Right ventricle myocardium inferior (tissue), 1 donor: ENCODE measurements at regions not wholly inside any gene's neighbourhood (a gene's known extent, or its start where the extent isn't known, plus 50 kb on each side); places are given as distances from the start of the nearest gene placed in this dataset.
A peak's percentile ranks its signal among the peaks of the same experiment; 100 is the strongest.
"Not testable (repeated sequence)": the region's sequence is repeated elsewhere in the genome, so short reads cannot be mapped to it uniquely, and the experiment has no call there.

Experiments
- ATAC-seq: fragments of 200-7000 bp; cut with Tn5 transposase; one replicate; pipeline ENCODE4 v1.9.1; 2020; ENCODE audit warnings: mild to moderate bottlenecking, moderate library complexity
- DNase-seq: peaks from one replicate; pipeline ENCODE4 v3.0.0; 2021; ENCODE audit errors: missing footprints
- intact Hi-C: fragments of 100-400 bp; cut with DNase I; formaldehyde crosslinking; loops from one replicate; pipeline ENCODE4 v1.11.0; 2022
- donor health status: DM: no; HTN: yes; CAD: no; lungs with severe emphysema.

DNA sequence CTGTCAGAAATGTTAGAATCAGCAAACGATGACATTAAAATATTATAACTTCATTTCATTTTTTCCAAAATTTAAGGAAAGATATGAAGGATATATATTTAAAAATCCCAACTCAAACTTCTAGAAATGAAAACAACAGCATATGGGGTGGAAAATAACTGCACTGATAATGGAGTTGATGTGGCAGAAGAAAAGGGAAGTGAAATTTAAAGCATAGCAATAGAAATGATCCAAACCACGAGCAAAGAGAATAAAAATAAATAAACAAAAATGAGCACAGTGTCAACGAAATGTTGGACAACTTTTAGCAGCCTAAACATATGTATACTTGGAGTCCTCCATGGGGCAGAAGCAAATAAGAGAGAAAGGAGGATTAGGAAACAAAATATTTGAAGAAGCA, 280.2 kb downstream of the KCNJ3 start:
- intact Hi-C loops = no loop called here
- no peak for DNase-seq
- ATAC-seq = no peak

DNA sequence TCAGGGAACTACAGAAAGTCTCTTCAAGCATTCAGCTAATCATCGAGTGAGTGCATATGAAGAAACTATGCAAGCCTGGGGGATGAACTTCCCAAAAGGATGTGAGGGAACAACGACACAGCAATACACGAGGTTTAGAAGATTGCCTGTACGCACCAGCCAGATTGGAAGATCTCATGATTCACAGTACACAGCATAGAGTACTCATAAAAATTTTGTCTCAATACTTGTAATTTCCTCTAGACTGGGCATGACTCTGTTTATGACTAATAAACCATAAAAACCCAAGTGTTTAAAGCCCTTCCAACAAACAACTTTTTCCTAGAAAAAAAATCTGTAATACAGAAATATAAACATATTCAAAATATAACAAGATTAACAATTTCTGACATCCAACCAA, 279.7 kb downstream of the KCNJ3 start:
- DNase-seq = no peak
- intact Hi-C loops = no loop called here
- no peak for ATAC-seq

- ATAC-seq (no peak), DNase-seq (no peak)
- intact Hi-C loops = no loop called here
Measured at GRCh38 chr2:154974041-154974440, 275.5 kb downstream of the KCNJ3 start.

DNA sequence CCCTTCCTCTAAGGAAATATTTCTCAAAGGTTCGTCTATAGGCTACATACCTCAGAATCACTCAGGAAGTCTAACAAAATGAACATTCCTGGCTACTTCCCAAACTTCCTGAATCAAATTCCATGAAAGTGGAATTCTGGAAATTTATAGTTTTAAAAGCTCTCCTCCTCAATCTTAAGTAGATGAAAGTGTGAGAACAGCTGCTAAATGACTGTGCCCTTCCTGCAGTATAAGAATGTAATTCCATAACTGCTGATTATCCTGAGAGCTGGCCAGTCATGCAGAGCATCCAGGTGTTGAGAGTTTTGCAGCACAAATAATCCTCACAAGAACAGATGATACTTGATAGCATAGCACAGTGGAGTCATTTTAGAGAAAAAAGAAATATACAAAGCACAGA, 265.0 kb downstream of the KCNJ3 start:
- DNase-seq = no peak
- no peak for ATAC-seq
- intact Hi-C loops = no loop called here

DNA sequence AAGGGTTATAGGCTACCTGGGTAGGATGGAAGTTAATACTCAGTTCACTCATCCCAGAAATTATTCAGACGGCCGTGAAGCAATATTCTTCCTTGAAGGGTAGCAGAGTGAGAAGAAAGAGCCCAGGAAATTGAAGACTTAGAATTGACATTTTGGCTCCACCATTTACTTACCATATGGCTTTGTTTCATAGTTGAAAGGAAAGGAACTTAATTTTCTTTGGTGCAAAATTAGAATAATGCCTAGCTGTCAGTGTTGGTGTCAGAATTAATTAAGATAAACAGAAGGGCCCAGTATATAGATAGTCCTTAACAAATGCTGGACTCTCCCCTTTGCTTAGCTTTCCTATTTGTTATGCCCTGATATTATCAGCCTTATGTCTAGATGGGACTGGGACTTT, 263.2 kb downstream of the KCNJ3 start:
- intact Hi-C loops = no loop called here
- DNase-seq (no peak), ATAC-seq (no peak)

DNA sequence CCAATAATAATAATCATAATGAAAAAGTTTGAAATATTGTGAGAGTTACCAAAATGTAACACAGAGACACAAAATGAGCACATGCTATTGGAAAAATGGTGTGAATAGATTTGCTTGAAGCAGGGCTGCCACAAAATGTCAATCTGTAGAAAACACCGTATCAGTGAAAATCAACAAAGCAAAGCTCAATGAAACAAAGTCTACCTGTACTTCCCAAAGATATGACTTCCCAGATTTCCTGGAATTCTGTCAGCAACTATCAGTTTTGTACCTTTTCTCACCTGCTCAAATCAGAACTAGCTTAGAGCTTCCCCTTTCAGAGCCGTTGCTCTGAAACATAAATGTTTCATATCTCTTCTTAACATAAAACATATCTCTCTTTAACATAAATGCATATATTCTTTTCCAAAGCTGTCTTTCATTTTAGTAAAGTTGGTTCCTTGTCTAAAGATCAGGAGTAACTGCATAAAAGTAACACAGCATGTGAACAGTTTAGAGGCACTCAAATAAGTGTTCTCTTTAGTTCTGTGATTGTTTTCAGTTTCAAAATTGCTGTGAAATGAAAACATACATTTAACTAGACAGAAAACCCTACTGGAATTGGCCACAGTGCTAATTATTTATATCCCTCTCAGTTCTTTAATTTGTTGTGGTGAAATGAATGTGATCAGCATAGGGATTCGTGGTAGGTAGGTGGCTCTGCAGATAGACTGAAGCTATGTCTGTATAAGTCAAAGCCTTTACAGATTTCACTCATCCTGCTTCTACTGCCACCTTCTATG, 262.5 kb downstream of the KCNJ3 start:
- intact Hi-C loops = no loop called here
- DNase-seq (no peak), ATAC-seq (no peak)

DNA sequence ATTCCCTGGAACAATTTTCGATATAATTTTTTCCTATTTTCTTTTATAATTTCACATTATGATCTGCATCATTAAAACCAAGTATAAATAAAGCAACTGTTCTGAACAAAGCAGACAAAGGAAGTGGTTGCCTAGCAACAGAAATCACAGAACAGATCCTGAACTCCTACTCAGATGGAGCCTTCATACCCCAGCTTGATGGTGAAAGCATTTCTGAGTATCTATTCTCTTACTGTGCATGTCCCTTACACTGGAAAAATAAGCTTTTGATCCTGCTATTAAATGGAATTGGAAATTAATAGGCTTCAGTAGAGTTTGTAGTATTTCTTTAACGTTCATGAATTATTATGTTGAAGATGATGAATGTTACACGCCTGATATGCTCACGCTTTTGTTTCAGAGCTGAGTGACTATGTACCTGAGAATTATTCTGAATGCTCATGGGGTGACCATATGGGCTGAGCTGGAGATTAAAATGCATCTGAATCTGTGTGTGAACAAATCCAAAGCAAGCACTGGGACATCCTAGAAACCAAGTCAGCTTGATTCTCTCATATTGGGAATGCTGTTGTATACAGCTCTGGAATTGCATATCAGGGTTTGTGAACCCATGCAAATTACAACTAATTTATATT, 254.0 kb downstream of the KCNJ3 start:
- DNase-seq (no peak), ATAC-seq (no peak)
- intact Hi-C loops = no loop called here

- ATAC-seq, intact Hi-C loops: not testable (repeated sequence)
- peak; percentile 56 for DNase-seq
Measured at GRCh38 chr2:154947416-154947815, 248.9 kb downstream of the KCNJ3 start.

DNA sequence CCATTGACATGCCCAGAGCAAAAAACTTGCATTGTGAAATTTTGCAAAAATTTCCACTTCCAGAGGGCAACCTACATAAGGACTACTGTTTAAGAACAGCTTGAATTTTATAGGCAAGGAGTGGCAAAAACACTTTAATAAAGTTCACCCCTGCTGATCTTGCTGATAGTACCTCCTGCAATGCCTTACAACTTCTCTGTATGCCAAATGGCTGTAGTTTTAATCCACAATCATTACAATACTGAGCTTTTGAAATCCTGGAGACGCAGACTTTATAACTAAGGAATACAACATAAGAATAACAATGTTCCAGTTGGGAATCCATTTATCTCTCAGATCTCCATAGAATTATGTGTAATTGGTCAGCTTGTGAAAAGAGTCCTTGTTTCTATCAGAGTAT, 247.5 kb downstream of the KCNJ3 start:
- ATAC-seq (no peak), DNase-seq (no peak)
- intact Hi-C loops = no loop called here

GRCh38 chr2:154941379-154941778, 242.9 kb downstream of the KCNJ3 start:
- intact Hi-C loops = no loop called here
- no peak for DNase-seq
- no peak for ATAC-seq

GRCh38 chr2:154934213-154934612, 235.7 kb downstream of the KCNJ3 start:
- intact Hi-C loops = no loop called here
- ATAC-seq = no peak
- DNase-seq = no peak

DNA sequence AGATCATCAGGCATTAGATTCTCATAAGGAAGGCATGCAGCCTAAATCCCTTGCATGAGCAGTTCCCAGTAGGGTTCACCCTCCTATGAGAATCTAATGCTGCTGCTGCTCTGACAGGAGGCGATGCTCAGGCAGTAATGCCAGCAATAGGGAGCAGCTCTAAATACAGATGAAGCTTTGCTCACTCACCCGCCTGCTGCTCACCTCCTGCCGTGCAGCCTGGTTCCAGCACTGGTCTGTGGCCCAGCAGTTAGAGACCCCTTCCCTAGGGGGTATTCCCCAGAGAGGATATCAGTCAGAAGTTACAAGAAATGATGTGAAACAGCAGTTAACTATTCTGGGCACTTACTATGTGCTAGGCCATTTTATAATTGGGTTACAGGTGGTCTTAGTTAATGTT, 226.0 kb downstream of the KCNJ3 start:
- DNase-seq (no peak), ATAC-seq (no peak)
- intact Hi-C loops = no loop called here

DNA sequence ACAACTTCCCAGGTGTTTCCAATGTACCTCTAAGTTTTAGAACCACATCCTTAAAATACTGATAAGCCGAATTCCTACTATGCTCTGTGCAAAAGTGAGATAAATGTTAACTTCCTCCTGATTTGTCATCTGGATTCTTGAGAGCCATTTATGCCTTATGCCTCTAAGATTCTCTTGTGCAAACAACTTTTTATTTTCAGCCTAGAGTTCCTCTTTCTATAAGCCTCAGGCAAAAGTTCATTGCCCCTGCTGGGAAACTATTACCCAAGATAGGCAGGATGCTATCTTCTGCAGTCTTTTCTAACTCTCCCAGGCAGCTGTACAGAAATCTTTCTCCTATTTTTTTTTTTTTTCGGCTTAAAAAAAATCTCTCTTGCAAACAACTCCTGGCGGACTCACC, 216.1 kb downstream of the KCNJ3 start:
- intact Hi-C loops = no loop called here
- DNase-seq = no peak
- ATAC-seq = no peak

DNA sequence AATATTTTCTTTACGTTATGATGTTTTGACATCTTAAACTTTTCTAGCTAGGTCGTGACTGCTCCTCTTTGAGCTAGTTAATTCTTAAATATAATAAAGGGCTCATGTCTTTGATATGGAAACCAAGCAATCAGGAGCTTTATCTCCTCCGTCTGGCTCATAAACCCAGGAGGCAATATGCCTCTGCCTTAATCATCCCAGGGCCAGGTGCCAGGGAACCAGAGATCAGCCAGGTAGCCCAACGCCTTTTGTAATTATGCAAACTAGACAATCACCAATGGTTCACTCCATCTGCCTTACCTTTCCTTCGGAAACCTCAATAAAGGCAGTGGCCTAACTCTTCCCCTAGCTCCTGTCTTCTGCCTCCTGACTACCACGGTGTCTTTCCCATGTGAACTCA, 213.7 kb downstream of the KCNJ3 start:
- intact Hi-C loops = no loop called here
- no peak for ATAC-seq
- DNase-seq = no peak

DNA sequence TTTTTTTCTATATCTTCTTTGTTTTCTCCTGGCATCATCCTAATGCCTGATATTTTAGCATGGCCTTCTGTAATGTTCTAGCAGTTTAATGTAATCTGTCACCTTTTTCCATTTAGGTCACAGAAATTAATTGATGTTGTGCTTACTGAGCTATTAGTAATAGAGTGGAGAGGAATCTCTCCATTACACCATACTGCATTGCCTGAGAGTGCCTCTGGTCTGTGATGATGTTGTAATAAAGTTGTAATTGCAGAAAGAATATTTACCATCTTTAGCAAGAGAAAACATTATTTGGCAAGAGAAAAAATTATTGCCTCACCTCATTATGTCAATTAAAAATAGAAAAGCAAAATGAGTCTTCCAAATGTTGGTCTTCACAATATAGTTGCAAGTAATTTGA, 213.2 kb downstream of the KCNJ3 start:
- no peak for ATAC-seq
- intact Hi-C loops = no loop called here
- no peak for DNase-seq

DNA sequence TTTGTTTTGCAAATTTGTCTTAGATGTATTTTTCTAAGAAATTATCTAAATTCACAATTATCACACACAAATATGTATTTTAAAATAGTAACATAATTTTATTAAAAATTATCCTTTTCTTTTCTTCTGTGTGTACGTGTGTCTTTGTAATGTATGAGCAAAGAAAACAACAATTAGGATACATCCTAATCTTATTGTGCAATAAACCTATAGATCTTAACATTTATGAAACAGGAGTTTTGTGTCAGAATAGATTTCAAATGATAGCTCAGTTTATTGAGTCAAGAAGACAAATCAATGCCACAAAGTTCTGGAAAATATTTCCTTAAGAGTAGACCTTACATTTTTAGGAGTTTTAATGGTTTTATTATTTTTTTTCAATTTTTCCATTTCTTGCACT, 212.2 kb downstream of the KCNJ3 start:
- no peak for ATAC-seq
- DNase-seq = no peak
- intact Hi-C loops = no loop called here

- DNase-seq (no peak), ATAC-seq (no peak)
- intact Hi-C loops = no loop called here
Measured at GRCh38 chr2:154908327-154908726, 209.8 kb downstream of the KCNJ3 start.
